Left lobe of liver (tissue), 2 donors: ENCODE measurements at regions not wholly inside any gene's neighbourhood (a gene's known extent, or its start where the extent isn't known, plus 50 kb on each side); places are given as distances from the start of the nearest gene placed in this dataset.

Source experiments
- ATAC-seq: fragments of 200-7000 bp; cut with Tn5 transposase; one replicate; pipeline ENCODE4 v1.9.1; 2020; ENCODE audit warnings: mild to moderate bottlenecking, moderate library complexity
- DNase-seq: peaks from one replicate; pipeline ENCODE4 v3.0.0-alpha.2; 2020; ENCODE audit warnings: low spot score
- donor health status: DM: no; HTN: no; CAD: no; lungs with moderate emphysema.
- donor health status: DM: no; HTN: yes; CAD: no.

DNA sequence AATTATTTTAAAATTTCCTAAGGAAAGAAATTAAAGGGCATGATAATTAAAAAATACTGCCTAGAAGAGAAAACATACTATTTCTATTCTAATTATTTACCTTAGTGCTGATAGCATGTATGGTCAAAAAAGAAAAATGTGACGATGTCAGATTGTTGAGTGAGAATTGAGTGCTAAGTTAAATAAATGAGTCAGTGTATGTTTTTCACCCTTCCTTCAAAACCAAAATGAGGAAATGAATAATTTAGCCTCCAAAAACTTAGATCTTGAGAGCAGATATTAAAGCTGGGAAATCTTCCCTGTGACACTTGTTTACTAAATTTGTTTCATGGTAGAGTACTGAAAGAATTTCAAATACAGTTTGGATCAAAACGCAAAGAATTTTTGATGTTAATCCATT is 58.6 kb upstream of the NYAP2 start:
- ATAC-seq (no peak), DNase-seq (no peak)

DNA sequence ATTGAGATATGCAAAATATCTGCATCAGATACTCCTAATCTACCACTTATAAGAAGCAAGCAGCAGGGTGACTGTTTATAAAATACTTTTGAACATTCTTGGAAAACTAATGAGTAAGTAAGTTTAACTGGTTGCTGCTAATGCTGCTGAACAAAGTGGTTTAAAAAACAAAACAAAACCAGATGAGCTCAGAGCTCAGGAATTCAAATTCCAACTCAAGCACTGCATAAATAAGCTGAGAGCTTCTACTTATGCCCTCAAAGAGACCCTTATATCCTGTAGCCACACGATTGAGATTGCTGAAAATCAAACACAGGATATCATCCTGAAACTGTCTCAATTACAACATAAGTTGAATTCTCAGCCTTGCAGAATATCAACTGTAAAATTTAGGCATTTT is 62.3 kb upstream of the NYAP2 start:
- DNase-seq (no peak), ATAC-seq (no peak)

DNA sequence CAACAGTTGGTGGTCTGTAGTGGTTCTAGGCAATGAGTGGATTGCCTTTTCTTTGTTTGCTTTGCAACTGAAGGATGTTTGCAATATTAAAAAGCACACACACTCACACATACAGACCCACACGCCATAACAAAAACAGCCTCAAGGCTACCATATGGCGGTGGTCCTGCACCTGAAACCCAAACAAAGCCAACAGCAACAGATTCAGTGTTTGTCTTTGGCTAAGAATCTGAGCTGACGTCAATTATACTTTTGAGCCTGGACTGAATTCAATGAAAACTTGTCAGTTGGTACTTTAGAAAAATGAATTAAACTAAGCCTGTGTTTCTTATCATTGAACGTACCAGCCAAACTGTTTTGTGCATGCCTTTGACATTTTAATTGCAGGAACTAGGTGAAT is 65.0 kb upstream of the NYAP2 start:
- no peak for ATAC-seq
- DNase-seq, result no peak

DNA sequence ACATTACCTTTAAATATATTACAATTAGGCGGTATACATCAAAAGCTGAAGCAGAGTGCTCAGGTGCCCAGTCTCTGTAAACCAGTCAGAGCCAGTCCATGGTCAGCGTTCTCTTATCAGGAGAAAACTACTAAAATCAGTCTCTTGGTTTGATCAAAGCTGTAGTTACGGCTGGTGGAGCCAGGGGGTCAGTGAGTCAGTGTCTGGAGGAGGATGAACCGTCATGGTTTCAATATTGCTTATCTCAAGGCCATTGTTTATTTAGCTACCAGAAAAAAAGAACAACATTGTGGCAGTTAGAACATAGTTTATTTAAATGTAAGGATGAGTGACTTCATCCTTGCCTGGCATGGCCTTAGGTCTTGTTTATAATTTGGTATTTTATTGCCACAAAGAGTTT is 71.3 kb upstream of the NYAP2 start:
- DNase-seq (no peak), ATAC-seq (no peak)

DNA sequence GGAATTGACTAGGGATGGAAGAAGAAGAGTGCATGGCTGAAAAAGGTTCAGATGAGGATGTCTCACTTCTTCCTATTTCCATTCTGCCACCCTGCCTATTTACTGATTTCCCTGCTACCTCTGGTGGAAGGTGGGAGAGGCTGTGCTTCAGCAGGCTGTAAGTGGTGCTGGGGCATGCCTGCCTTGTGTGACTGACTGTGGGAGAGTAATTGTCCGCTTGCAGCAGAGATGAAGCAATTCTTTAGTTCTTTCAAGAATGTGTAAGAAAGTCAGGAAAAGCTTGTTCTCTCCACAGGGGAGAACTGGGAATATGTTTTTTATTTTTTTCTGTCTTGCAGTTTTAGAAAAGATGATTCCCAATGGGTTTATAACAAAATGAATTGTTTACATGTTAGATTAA is 72.5 kb upstream of the NYAP2 start:
- ATAC-seq, result no peak
- DNase-seq, result no peak

DNA sequence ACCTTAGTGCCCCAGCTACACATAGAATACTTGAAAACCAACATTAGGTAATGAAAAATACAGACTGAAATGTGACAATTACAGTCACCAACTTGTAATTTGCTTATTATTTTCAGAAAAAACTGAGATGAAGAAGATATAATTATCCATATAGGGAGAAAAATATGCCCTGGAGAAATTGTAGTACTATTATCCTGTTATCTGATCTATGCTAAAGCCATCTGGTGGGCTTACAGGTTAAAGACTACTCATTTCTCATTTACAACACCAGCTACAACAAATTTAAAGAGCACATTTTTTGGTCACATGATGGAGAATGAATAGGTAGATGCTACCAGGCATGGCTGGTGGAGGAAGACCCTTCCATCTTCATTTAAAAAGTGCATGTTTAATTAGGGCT is 79.6 kb upstream of the NYAP2 start:
- no peak for DNase-seq

DNA sequence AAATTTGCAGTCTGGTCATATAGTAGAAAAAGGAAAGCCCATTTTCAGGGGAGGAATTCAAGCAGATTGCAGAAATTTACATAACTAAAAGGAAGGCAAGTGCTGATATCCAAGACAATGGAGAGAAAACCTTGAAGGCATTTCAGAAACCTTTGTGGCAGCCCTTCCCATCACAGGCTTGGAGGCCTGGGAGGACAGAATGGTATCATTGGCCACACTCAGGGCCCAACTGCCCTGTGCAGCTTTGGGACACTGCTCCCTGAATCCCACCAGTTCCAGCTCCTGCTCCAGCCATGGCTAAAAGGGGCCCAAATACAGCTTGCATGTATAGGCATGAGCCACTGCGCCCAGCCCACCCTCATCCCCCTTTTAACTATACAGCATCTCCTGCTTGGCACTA is 81.1 kb upstream of the NYAP2 start:
- DNase-seq, result no peak
- ATAC-seq, result no peak

More for the DNA sequence above, 79.6 kb upstream of the NYAP2 start:
- no peak for ATAC-seq

DNA sequence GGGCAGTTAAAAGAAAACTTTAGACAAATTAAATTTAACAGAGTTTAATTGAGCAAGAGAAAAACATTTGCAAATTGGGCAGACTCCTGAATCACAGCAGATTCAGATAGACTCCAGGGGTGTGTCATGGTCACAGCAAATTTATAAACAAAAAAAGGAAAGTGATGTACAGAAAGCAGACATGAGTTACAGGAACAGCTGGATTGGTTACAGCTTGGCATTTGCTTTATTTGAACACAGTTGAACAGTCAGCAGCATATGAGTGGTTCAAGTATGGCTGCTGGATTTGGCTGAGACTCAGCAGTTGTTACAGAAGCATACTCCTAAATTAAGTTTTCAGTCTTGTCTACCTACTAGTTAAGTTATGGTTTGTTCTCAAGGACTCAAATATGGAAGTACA is 82.3 kb upstream of the NYAP2 start:
- DNase-seq (no peak), ATAC-seq (no peak)

DNA sequence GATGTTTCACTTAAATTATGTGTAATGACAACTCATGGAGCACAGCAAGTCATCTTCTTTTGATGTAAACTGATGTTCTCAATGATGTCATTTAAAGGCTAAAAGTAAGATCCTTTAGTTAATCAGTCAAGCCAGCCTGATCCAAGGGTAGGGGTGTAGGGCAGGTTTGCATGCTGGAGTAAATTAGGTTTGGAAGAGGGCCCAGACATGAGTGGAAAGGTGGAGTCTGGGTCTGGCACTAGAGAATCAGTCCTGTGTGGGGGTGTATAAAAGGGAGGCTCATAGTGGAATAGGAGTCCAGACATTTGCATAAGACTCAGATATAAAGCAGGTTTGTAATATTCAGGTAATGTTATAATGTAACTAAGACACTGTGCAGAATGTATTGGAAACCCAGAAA is 88.8 kb upstream of the NYAP2 start:
- no peak for ATAC-seq
- no peak for DNase-seq

DNA sequence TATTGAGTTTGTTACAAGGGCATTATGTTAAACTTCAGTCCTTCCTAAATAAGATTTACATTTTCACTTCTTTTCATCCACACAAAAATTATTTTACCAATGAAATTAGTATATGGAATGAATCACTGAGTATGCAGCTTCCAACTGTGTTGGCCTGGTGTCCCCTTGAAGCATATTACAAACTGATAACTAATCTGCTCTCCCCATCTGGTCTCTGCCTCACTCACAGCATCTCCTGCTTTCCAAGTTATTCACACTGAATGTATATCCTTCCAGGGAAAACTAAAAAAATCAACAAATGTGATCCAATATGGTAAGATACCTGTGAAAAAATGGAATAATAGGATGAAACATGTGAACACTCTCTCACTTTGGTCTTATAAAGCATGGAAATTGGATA is 90.0 kb upstream of the NYAP2 start:
- ATAC-seq (no peak), DNase-seq (no peak)

DNA sequence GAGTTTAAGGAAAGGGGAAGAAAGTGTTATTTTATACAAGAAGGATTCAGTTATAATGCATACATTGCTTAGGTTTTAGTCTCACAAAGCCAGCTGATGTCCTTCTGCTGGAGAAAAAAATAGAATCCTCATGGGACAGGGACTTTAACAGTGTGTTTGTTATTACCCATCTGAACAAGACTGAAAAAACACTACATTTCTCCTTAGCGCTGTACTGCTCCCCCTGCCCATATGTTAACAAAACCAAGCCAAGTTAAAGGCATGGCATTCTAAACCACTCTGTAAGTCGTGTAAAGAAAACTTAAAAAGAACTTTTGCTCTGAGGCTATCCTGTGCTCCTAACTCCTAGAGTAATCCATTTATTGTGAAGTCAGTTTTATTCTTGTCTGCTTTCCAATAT is 102.6 kb upstream of the NYAP2 start:
- DNase-seq, result no peak
- ATAC-seq, result no peak

DNA sequence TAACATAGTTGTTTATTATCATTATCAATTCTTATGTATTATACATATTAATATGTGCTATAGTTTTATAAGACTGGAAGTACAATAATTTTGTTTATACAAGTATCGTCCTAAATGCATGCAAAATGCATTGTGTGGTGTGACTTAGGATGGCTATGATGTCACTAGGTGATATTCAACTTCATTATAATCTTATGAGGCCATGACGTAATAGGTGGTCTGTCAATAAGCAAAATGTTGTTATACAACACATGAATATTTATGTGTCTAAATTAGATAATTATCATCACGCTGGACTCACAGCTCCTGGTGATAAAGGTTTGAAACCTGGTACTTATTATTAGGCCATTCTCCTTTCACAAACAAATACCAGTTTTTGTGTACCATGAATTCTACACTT is 104.4 kb upstream of the NYAP2 start:
- DNase-seq (no peak), ATAC-seq (no peak)

DNA sequence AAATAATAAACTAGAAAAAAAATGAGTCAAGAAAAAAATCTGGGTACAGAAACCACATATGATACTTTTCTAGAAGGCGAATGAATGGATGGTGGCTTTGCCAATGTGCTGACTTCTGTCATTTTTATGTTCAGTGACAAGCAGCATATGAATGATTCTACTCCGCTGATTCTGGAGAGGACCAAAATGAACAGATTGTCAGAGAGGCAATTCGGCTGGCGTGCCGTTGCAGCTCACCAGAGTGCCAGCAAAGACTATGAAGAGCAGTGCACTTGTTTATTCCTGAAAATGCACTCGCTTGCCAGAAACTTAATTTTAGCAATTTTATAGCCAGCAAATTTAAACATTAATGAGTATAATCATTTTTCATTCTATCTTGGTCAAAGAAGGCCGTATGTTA is 105.9 kb upstream of the NYAP2 start:
- DNase-seq (no peak), ATAC-seq (no peak)

DNA sequence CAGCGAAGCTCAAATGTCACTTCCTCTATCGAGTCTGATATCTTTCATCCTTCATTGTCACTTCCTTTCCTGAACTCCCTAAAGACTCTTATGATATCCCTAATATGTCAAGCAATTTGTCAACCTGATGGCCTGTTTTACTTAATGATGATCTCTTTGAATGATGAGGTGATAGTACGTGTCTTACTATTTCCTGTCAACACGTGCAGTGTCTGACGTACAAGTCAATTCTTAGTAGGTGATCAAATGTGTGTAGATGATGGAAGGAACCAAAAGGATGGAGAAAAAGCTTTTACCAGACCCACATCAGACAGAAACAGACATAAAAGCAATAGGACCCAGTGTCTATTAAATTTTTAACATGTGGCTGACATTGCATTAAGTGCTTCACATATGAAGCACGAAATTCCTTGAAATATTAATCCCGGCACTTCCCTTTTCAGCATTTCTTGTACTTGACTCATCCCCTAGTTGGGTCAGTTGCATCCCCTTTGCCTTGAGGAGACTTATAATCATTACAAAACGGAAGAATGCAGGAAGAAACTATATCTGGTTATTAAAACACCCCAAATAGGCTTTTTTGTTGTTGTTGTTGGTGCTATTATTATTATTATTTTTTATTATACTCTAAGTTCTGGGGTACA is 108.6 kb upstream of the NYAP2 start:
- DNase-seq (no peak), ATAC-seq (no peak)

DNA sequence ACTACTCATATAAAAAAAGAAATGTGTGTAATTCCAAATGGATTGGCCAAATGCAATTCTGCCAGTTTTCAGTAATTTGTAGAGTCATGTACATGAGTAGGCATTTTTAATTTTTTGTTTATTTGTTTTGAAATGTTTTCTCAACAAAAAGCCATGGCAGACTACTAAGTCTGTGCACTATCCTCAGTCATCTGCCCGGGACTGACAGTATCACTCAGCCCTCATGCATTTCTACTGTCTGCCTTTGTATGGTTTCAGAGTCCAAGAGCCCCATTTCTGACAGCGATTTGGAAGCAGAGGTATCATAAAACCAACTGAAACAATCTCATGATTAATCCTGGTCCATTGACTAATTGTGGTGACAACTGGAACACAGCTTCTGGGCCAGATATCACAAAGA is 109.9 kb upstream of the NYAP2 start:
- ATAC-seq, result no peak
- no peak for DNase-seq

DNA sequence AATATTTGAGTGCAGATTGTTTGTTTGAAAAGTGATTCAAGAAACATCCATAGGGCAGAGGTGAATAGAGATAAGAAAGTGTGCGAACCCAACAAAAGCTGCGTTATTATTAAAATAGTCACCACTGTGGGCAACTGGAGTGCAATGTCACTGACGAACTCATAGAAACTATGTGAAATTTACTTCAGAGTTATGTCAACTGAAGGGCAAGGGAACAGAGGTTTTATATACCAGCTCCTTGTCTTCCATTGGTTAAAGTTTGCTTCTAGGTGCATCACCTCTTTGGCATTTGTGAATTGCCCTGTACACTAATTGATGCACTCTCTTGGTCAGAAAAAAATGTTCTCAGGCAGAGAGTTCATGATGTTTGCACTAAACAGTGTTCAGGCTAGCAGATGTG is 110.5 kb upstream of the NYAP2 start:
- ATAC-seq (no peak), DNase-seq (no peak)

DNA sequence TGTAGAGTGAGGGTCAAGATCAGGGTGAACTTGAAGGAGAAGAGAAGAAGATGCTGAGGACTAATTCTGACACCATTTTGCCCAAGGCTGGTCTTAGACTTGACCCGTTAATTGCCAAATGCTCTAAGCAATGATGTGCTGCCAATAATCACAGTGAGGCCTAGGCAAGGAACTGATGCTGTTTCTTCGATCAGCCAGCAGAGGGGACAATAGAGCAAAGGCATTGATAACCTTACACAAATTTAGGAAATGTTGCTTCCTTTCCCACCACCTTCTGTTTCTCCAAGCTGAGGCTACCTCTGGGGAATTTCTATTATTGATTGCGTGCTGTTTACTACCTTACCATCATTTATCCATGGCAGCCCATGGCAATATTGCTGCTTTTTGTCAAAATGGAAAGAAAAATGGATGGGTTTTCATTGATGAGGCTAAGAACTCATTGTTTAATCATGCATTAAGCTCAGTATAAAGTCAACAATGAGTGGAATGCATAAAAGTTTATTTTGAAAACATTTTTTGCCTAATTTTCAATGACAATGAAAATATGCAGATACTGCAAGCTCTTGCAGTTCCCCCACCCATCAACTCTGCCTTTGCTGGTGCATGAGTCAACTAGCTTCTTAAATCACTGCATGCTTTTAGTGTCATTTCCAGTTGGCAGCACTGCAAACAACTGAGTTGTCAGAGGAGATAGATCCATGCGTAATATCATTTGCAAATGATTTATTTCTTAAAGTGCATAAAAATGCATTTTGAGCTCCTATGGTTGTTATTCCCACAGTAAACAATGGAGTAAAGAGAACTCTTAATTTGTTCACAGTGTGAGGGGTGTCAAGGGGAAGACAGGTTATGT is 116.4 kb upstream of the NYAP2 start:
- ATAC-seq (peak; percentile 85), DNase-seq (no peak)

DNA sequence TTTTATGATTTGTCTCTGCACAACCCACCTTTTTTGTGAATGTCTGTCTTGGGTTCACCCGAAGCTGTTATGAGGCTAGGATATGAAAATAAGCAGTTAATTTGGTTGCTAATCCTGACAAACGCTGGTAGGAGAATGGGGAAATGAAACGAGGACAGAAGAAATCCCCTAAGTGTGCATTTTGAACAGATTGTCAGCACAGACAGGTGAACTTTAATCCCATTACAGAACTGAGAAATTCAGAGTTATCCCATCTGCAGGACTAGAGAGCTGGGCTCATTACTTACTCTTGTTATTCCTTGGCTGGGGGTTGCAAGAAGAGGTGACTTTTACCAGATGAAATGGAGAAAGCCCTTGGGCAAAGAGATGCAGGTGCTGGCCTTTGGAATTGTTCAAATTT is 123.3 kb upstream of the NYAP2 start:
- ATAC-seq (no peak), DNase-seq (no peak)

DNA sequence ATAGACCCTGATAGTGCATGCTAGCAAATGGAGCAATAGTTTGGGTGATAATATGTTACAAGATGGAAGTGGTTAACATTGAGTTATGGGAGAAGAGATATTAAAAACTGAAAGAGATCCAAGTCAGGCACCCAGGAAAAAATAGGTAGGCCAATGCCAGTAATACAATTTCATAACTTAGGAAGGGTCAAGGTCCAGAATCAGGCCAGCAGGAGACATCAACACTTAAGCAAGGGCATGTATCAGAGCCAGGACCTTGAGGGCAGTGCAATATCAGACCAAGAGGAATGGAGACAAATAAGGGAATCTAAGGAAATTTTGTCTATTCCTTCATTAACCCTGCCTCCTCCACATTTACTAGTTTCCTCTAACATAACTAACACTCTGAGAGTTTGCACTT is 124.1 kb upstream of the NYAP2 start:
- DNase-seq, result no peak

DNA sequence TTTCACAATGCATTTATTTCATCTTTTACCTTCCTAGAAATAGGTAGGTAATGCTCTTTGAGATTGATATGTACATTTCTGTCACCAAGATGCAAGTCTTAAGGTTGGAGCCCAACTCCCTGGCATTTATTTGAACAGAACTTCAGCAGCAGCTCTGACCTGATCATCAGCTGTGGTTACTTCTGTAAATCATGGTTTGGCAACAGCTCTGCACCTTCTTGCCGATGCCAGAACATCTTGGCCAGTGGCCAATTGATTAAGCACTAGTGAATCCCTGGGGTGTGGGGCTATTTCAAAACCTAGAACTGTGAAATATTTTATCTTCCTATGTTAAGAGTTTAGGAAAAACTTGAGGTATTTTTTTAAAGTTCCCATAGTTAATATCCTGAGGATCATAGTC is 124.8 kb upstream of the NYAP2 start:
- ATAC-seq, result peak; percentile 37
- DNase-seq, result no peak

More for the DNA sequence above, 124.1 kb upstream of the NYAP2 start:
- ATAC-seq, result no peak

DNA sequence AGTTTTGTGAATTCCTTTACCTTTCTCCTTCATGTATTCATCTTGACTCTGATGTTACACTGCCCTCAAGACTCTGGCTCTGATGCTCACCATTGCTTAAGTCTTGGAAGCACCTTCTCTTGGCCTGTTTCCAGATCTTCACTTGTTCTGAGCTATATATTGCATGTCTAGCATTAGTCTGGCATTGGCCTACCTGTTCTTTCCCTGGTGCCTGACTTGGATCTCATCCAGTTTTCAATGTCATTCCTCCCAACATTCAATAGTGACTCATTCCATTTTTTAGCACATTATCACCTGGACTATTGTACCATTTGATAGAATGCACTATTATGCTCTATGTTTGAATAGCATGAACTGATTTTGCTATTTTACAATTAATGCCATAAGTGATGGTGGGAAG is 127.3 kb upstream of the NYAP2 start:
- ATAC-seq (no peak), DNase-seq (no peak)

DNA sequence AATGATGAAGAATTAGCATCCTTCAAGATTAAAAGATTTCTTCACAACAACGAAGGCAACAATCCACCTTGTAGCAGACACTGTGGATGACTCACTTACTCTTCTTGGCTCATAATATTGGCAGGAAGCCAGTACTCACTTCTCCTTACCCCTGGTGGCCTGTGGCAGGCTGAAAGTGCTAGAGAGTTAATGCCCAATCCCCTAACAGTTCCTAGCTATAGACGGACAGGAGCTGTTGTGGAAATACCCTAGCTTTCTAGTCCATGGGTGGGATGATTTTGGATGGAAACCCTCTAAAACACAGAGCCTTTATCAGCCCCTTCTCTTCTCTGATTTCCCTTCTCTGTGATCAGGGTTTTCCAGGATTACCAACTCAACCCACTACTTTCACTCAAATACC is 128.6 kb upstream of the NYAP2 start:
- DNase-seq, result no peak
- peak; percentile 28 for ATAC-seq

DNA sequence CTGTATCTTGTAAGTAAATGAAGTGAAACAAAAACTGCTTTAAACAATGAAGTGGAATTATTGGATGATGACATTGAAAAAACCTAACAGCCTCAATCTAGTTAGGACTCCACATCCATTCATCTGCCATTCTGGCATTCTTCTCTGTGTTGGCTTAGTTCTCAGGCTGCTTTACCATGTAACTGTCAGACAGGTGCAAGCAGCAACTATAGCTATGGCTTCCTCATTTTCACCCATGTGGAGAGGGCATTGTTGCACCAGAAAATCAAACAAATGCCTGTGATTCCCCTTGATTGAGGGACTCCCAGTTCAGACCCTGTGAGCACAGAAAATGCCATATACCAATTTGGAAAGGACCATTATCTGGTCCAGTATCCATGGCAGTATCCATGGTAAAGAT is 129.5 kb upstream of the NYAP2 start:
- DNase-seq, result no peak
- no peak for ATAC-seq
